Spleen (tissue), 7 donors: ENCODE measurements at regions not wholly inside any gene's neighbourhood (a gene's known extent, or its start where the extent isn't known, plus 50 kb on each side); places are given as distances from the start of the nearest gene placed in this dataset.

Experiments
- CTCF ChIP-seq, 11 experiments: fragments of 200-600 bp in 7 of 11; fragments of 450-650 bp in 4 of 11; sonication (generic) in 4 of 11; IDR thresholded peaks in 8 of 11; conservative IDR thresholded peaks in 3 of 11; 1 replicate in 7 of 11; 2 replicates in 4 of 11; pipeline versions ENCODE4 v1.4.0 to v1.8.0; 2016 to 2021; ENCODE audit warnings: antibody characterized with exemption in 11 of 11, inconsistent platforms in 4 of 11, mild to moderate bottlenecking in 1 of 11
- POLR2A ChIP-seq, 3 donors: fragments of 450-650 bp; IDR thresholded peaks; one replicate each; pipeline ENCODE4 v1.5.1; 2017; ENCODE audit warnings: antibody characterized with exemption in 3 of 3, mild to moderate bottlenecking in 1 of 3
- donor health status: DM: no; HTN: no; CAD: no; lungs with moderate emphysema.
- donor health status: DM: no; HTN: no; CAD: no.
- donor health status: DM: no; HTN: no; CAD: no.

DNA sequence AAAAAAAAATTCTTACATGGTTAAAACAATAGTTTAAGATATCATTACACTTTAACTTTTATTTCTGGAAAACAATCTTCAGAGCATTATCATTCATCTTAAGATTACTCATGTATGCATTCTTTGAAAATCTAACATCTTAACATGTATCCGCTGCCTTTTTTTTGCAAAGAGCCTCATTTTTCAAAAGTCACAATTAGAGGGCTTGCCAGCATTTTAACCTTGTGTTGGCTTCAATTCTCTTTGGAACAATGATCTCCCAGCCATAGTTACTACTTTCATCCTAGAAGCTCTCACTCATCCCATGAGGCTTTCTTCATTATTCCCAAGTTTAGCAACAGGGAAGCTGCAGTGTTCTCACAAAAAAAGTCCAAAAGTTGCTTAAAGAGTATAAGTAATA, 330.8 kb downstream of the BCKDHB start:
- TF ChIP-seq POLR2A (IDR thresholded peaks at IDR 0.05), result no peak
- no peak for TF ChIP-seq CTCF (IDR thresholded peaks at IDR 0.05 in 8 of 11, conservative IDR thresholded peaks at IDR 0.05 in 3 of 11)
